ENCODE measurements at regions not wholly inside any gene's neighbourhood (a gene's known extent, or its start where the extent isn't known, plus 50 kb on each side); places are given as distances from the start of the nearest gene placed in this dataset.

GRCh38 chr12:25637752-25638151, 84.7 kb upstream of the LMNTD1 start:
- Mint-ChIP-seq H3K9me3 (peaks cover 23% of the 10 kb centered on the region), H3K4me1 (no peaks in the 10 kb centered on the region), H3K27ac (no peak overlapping the region), H3K4me3 (no peak overlapping the region), H3K27me3 (ENCODE audit: low read depth) (no peaks in the 10 kb centered on the region), H3K36me3 (ENCODE audit: low read depth) (no peaks in the 10 kb centered on the region)
- no peak for TF ChIP-seq CTCF (IDR thresholded peaks at IDR 0.05; ENCODE audit: unreplicated experiment in 3 of 3)

- H3K27ac Mint-ChIP-seq: no peak overlapping the region
- no peaks in the 10 kb centered on the region for H3K27me3 Mint-ChIP-seq (ENCODE audit: low read depth)
- TF ChIP-seq CTCF (IDR thresholded peaks at IDR 0.05; ENCODE audit: unreplicated experiment in 3 of 3): no peak
- H3K4me3 Mint-ChIP-seq: no peak overlapping the region
- H3K9me3 Mint-ChIP-seq: peaks cover 14% of the 10 kb centered on the region
- H3K4me1 Mint-ChIP-seq: peaks cover under 1% of the 10 kb centered on the region
- H3K36me3 Mint-ChIP-seq (ENCODE audit: low read depth): no peaks in the 10 kb centered on the region
These were observed 86.3 kb upstream of the LMNTD1 start for GRCh38 chr12:25639406-25639805.

- Mint-ChIP-seq H3K9me3 (no peaks in the 10 kb centered on the region), H3K27me3 (ENCODE audit: low read depth) (no peaks in the 10 kb centered on the region), H3K4me3 (no peak overlapping the region), H3K4me1 (peaks cover 16% of the 10 kb centered on the region), H3K36me3 (ENCODE audit: low read depth) (no peaks in the 10 kb centered on the region), H3K27ac (peak overlapping the region; percentile 47 to 85 (median 85))
- no peak for TF ChIP-seq CTCF (IDR thresholded peaks at IDR 0.05; ENCODE audit: unreplicated experiment in 3 of 3)
These were observed 91.9 kb upstream of the LMNTD1 start for GRCh38 chr12:25644979-25645378.

GRCh38 chr12:25645427-25645826, 92.3 kb upstream of the LMNTD1 start:
- Mint-ChIP-seq H3K27me3 (ENCODE audit: low read depth) (no peaks in the 10 kb centered on the region), H3K4me1 (peaks cover 16% of the 10 kb centered on the region), H3K9me3 (no peaks in the 10 kb centered on the region), H3K4me3 (no peak overlapping the region), H3K36me3 (ENCODE audit: low read depth) (no peaks in the 10 kb centered on the region), H3K27ac (peak overlapping the region; percentile 47 to 85 (median 85))
- no peak for TF ChIP-seq CTCF (IDR thresholded peaks at IDR 0.05; ENCODE audit: unreplicated experiment in 3 of 3)

- H3K4me3 Mint-ChIP-seq: no peak overlapping the region
These were observed 98.8 kb upstream of the LMNTD1 start for GRCh38 chr12:25651931-25652330.

More at GRCh38 chr12:25651931-25652330, 98.8 kb upstream of the LMNTD1 start:
- Mint-ChIP-seq H3K9me3 (no peaks in the 10 kb centered on the region), H3K27me3 (ENCODE audit: low read depth) (no peaks in the 10 kb centered on the region), H3K4me1 (peaks cover 11% of the 10 kb centered on the region), H3K36me3 (ENCODE audit: low read depth) (no peaks in the 10 kb centered on the region), H3K27ac (no peak overlapping the region)
- no peak for TF ChIP-seq CTCF (IDR thresholded peaks at IDR 0.05; ENCODE audit: unreplicated experiment in 3 of 3)
